ENCODE measurements at regions not wholly inside any gene's neighbourhood (a gene's known extent, or its start where the extent isn't known, plus 50 kb on each side); places are given as distances from the start of the nearest gene placed in this dataset.

DNA sequence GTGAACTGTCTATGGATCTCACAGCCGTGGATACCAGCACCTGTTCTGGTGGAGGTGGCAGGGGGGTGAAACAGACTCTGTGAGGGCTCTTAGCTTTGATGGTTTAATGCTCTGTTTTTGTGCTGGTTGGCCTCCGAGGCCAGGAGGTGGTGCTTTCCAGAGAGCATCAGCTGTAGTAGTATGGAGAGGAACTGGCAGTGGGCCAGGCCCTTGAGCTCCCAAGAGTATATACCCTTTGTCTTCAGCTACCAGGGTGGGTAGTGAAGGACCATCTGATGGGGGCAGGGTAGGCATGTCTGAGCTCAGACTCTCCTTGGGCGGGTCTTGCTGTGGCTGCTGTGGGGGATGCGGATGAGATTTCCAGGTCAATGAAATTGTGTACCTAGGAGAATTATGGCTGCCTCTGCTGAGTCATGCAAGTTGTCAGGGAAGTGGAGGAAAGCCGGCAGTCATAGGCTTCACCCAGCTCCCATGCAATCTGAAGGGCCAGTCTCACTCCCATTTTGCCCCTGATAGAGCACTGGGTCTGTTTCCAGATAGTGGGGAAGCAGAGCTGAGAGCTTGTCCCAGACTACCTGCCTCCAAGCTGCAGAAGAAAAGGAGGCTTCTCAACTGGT, 102.7 kb upstream of the AHI1 start:
- TF ChIP-seq, protein P1, sequence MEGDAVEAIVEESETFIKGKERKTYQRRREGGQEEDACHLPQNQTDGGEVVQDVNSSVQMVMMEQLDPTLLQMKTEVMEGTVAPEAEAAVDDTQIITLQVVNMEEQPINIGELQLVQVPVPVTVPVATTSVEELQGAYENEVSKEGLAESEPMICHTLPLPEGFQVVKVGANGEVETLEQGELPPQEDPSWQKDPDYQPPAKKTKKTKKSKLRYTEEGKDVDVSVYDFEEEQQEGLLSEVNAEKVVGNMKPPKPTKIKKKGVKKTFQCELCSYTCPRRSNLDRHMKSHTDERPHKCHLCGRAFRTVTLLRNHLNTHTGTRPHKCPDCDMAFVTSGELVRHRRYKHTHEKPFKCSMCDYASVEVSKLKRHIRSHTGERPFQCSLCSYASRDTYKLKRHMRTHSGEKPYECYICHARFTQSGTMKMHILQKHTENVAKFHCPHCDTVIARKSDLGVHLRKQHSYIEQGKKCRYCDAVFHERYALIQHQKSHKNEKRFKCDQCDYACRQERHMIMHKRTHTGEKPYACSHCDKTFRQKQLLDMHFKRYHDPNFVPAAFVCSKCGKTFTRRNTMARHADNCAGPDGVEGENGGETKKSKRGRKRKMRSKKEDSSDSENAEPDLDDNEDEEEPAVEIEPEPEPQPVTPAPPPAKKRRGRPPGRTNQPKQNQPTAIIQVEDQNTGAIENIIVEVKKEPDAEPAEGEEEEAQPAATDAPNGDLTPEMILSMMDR (IDR thresholded peaks at IDR 0.05), result no peak
- TF ChIP-seq POLR2AphosphoS5 (IDR thresholded peaks at IDR 0.05), result no peak
- no peak for TF ChIP-seq POLR2A (IDR thresholded peaks at IDR 0.05)
- TF ChIP-seq EP300 (IDR thresholded peaks at IDR 0.05), result no peak
- no peak overlapping the region for H3K4me3 ChIP-seq
- no peak overlapping the region for H3K27ac ChIP-seq
- no peak for DNase-seq
- peaks cover 0 to 3% (median 0%) of the 10 kb centered on the region in 4 donors for H3K9me3 ChIP-seq
- WGBS, 5 donors, result 68 to 88% (median 81%) methylated on average over 4 to 5 of the region's 5 CpGs
- no peaks in the 10 kb centered on the region for H3K4me1 ChIP-seq
- intact Hi-C loops (cut with DNase I; ENCODE audit: low total_unique reads), result no loop called here
- no peaks in the 10 kb centered on the region for H3K36me3 ChIP-seq
- H3K27me3 ChIP-seq, result no peaks in the 10 kb centered on the region

DNA sequence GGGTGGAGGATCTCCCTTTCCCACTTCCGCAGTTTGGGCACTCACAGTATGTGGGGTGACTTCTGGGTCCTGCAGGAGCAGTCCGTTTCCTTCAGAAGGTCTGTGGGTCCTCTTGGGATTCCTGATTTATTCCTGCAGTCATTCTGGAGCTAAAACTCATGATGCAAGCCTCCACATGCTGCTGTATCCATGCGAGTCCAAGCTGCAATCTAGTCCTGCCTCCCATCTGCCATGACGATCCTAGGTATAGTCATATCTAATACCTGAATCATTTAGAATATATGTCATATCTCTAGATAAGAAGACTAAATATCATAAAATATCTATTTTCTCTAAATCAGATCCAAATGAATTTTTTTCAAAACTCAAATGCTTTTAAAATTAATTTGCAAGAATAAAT, 103.4 kb upstream of the AHI1 start:
- Histone ChIP-seq H3K4me1 (no peaks in the 10 kb centered on the region), H3K9me3 (peaks cover 0 to 3% (median 0%) of the 10 kb centered on the region in 4 donors), H3K4me3 (no peak overlapping the region), H3K27me3 (no peaks in the 10 kb centered on the region), H3K27ac (no peak overlapping the region), H3K36me3 (no peaks in the 10 kb centered on the region)
- DNase-seq, result no peak
- 85 to 99% (median 88%) methylated on average over 4 of the region's 4 CpGs for WGBS, 5 donors
- no peak for TF ChIP-seq POLR2AphosphoS5 (IDR thresholded peaks at IDR 0.05)
- TF ChIP-seq, protein P1 (IDR thresholded peaks at IDR 0.05), result no peak
- TF ChIP-seq POLR2A (IDR thresholded peaks at IDR 0.05), result no peak
- TF ChIP-seq EP300 (IDR thresholded peaks at IDR 0.05), result no peak
- intact Hi-C loops (cut with DNase I; ENCODE audit: low total_unique reads), result no loop called here

DNA sequence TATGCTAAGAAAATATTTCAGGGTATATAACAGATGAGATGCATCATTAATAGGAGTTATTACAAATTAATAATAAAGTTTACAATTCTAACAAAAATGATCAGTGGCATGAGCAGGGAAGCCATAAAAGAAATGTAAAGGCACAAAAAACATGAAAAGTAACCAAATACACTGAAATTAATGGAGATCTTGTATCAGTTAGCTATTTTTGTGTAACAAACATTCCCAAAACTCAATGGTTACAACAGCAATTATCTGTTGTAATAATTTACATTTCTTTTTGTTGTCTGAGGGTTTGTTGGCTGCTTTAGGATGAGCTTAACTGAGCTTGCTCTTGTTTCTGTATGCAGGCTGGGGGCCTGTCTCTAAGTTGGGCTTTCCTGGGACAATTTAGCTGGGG, 104.3 kb upstream of the AHI1 start:
- no peak overlapping the region for H3K27ac ChIP-seq
- no peak for DNase-seq
- no peak for TF ChIP-seq POLR2A (IDR thresholded peaks at IDR 0.05)
- no peak for TF ChIP-seq EP300 (IDR thresholded peaks at IDR 0.05)
- TF ChIP-seq, protein P1 (IDR thresholded peaks at IDR 0.05), result no peak
- no peak for TF ChIP-seq POLR2AphosphoS5 (IDR thresholded peaks at IDR 0.05)
- intact Hi-C loops (cut with DNase I; ENCODE audit: low total_unique reads), result no loop called here
- H3K9me3 ChIP-seq, result peaks cover 0 to 3% (median 0%) of the 10 kb centered on the region in 4 donors
- no peaks in the 10 kb centered on the region for H3K36me3 ChIP-seq
- H3K27me3 ChIP-seq, result no peaks in the 10 kb centered on the region
- H3K4me3 ChIP-seq, result no peak overlapping the region
- H3K4me1 ChIP-seq, result no peaks in the 10 kb centered on the region

DNA sequence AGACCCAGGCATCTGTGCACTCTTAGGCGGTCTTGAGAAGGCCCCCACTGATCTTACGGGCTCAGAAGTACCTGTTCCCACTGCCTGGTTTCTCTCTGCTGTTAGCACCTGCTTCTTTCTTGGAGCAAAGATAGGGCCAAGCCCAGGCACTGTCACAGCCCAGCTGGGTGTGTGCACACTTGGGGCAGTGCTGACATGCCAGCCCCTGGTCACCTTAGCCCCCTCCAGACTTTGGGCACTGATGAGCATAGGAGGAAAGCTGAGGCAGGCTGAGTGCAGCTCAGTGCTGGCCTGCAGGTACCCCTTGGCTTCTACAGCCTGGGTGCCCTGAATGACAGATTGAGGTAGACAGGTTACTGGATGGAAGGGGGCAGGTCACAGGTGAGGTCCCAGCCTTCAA, 105.7 kb upstream of the AHI1 start:
- H3K4me3 ChIP-seq, result no peak overlapping the region
- H3K27me3 ChIP-seq, result no peaks in the 10 kb centered on the region
- DNase-seq, result no peak
- WGBS, 5 donors, result 91 to 100% (median 98%) methylated on average over 1 to 2 of the region's 2 CpGs
- no peaks in the 10 kb centered on the region for H3K4me1 ChIP-seq
- no peaks in the 10 kb centered on the region for H3K36me3 ChIP-seq
- H3K9me3 ChIP-seq, result peaks cover 0 to 2% (median 0%) of the 10 kb centered on the region in 4 donors
- no peak overlapping the region for H3K27ac ChIP-seq
- TF ChIP-seq POLR2AphosphoS5 (IDR thresholded peaks at IDR 0.05) (no peak), POLR2A (IDR thresholded peaks at IDR 0.05) (no peak), EP300 (IDR thresholded peaks at IDR 0.05) (no peak)
- TF ChIP-seq, protein P1 (IDR thresholded peaks at IDR 0.05), result no peak
- intact Hi-C loops (cut with DNase I; ENCODE audit: low total_unique reads), result no loop called here
